HCT116 (cell line): ENCODE measurements at regions not wholly inside any gene's neighbourhood (a gene's known extent, or its start where the extent isn't known, plus 50 kb on each side); places are given as distances from the start of the nearest gene placed in this dataset.

ENCODE experiments used
- ATAC-seq: fragments of 200-7000 bp; cut with Tn5 transposase; 2 replicates; pipeline ENCODE4 v1.9.1; 2020; ENCODE audit warnings: mild to moderate bottlenecking, moderate library complexity
- BruUV-seq: library from RNA; stranded (reverse); fragments of 400-500 nt; replicated peaks from 2 replicates; lab custom pipeline; 2021; lab: Mats Ljungman, UMichigan
- CTCF ChIA-PET: fragments of 300-600 bp; sonication (Branson Sonifier 250); formaldehyde crosslinking; loops from one replicate; lab custom pipeline; 2021; ENCODE audit warnings: antibody characterized with exemption; lab: Charles Lee
- POLR2A ChIA-PET: fragments of 300-600, 350-600 bp; sonication (Branson Sonifier 250); formaldehyde crosslinking; loops from one replicate; lab custom pipeline; 2021; ENCODE audit warnings: antibody characterized with exemption; lab: Charles Lee
- RAD21 ChIA-PET, 2 experiments: fragments of 300-600 bp; sonication (Branson Sonifier 250); formaldehyde crosslinking; loops; one replicate each; lab custom pipeline; 2023; ENCODE audit warnings: low total read pairs in 2 of 2; ENCODE audit not compliant: uncharacterized antibody in 2 of 2, unreplicated experiment in 2 of 2, low non-redundant PET in 1 of 2; lab: Charles Lee
- DNase-seq: peaks from one replicate; pipeline ENCODE4 v3.0.0-alpha.2; 2010; ENCODE audit warnings: low read depth, low spot score
- H2AFZ ChIP-seq: fragments of 200-600 bp; shearing (Covaris generic), sonication (generic); 2 replicates; pipeline ENCODE4 v1.6.1; 2017; ENCODE audit warnings: low read depth, mixed run types, mixed read lengths, antibody characterized with exemption, low read length; ENCODE audit not compliant: poor library complexity, severe bottlenecking
- H3K27ac ChIP-seq: 2 replicates; pipeline ENCODE4 v1.5.1; 2012; ENCODE audit warnings: low read depth, low read length
- H3K27me3 ChIP-seq: fragments of 200-600 bp; sonication (generic); 2 replicates; pipeline ENCODE4 v1.6.1; 2016; ENCODE audit warnings: mixed run types, low read length, mixed read lengths; ENCODE audit not compliant: insufficient read depth
- H3K36me3 ChIP-seq, 2 experiments: fragments of 200-500 bp in 1 of 2; fragments of 200-600 bp in 1 of 2; sonication (Bioruptor generic) in 1 of 2; sonication (generic) in 1 of 2; 2 replicates each; pipeline versions ENCODE4 v1.5.1 to v1.6.1; 2014 to 2016; ENCODE audit warnings: low read length in 2 of 2, inconsistent platforms in 1 of 2, mixed read lengths in 1 of 2, mixed run types in 1 of 2; ENCODE audit not compliant: insufficient read depth in 2 of 2, control insufficient read depth in 1 of 2
- H3K4me1 ChIP-seq, 2 experiments: fragments of 200-600 bp in 1 of 2; sonication (generic) in 1 of 2; 2 replicates each; pipeline versions ENCODE4 v1.5.1 to v1.6.1; 2012 to 2017; ENCODE audit warnings: low read length in 2 of 2, inconsistent platforms in 1 of 2, mild to moderate bottlenecking in 1 of 2, mixed read lengths in 1 of 2, mixed run types in 1 of 2, moderate library complexity in 1 of 2; ENCODE audit not compliant: insufficient read depth in 2 of 2, control insufficient read depth in 1 of 2
- H3K4me2 ChIP-seq: fragments of 200-600 bp; sonication (generic); 2 replicates; pipeline ENCODE4 v1.6.1; 2017; ENCODE audit warnings: mixed run types, low read length, mixed read lengths
- H3K4me3 ChIP-seq, 2 experiments: fragments of 200-600 bp in 1 of 2; sonication (generic) in 1 of 2; replicated peaks in 1 of 2; 2 replicates each; pipeline ENCODE4 v1.5.1; 2011 to 2016; ENCODE audit warnings: low read length in 2 of 2, control low read depth in 1 of 2, low read depth in 1 of 2, mild to moderate bottlenecking in 1 of 2, mixed read lengths in 1 of 2, mixed run types in 1 of 2
- H3K79me2 ChIP-seq: fragments of 200-600 bp; sonication (generic); 2 replicates; pipeline ENCODE4 v1.6.1; 2017; ENCODE audit warnings: mild to moderate bottlenecking, mixed run types, low read length, moderate library complexity, mixed read lengths; ENCODE audit not compliant: insufficient read depth
- H3K9ac ChIP-seq: fragments of 200-600 bp; sonication (generic); 2 replicates; pipeline ENCODE4 v1.6.1; 2016; ENCODE audit warnings: low read length, mixed read lengths
- H3K9me2 ChIP-seq: fragments of 200-600 bp; sonication (generic), shearing (Covaris generic); 2 replicates; pipeline ENCODE4 v1.6.1; 2017; ENCODE audit warnings: mixed run types, mild to moderate bottlenecking, moderate library complexity; ENCODE audit not compliant: insufficient read depth
- H3K9me3 ChIP-seq, 2 experiments: fragments of 200-500 bp in 1 of 2; fragments of 200-600 bp in 1 of 2; sonication (Bioruptor generic) in 1 of 2; sonication (generic) in 1 of 2; 2 replicates each; pipeline ENCODE4 v1.6.1; 2014 to 2017; ENCODE audit warnings: low read length in 2 of 2, mixed read lengths in 2 of 2, inconsistent platforms in 1 of 2, low read depth in 1 of 2, mild to moderate bottlenecking in 1 of 2, mixed run types in 1 of 2, moderate library complexity in 1 of 2; ENCODE audit not compliant: control insufficient read depth in 1 of 2, insufficient read depth in 1 of 2
- H4K20me1 ChIP-seq: fragments of 200-600 bp; sonication (generic), shearing (Covaris generic); 2 replicates; pipeline ENCODE4 v1.6.1; 2017; ENCODE audit warnings: mixed run types, mild to moderate bottlenecking, moderate library complexity; ENCODE audit not compliant: insufficient read depth
- CBX3 ChIP-seq: IDR thresholded peaks from 2 replicates; pipeline ENCODE4 v1.6.1; 2012; ENCODE audit warnings: low read depth
- CEBPB ChIP-seq: IDR thresholded peaks from 2 replicates; pipeline ENCODE4 v1.6.1; 2012; ENCODE audit warnings: low read depth
- EZH2phosphoT487 ChIP-seq: fragments of 200-600 bp; IDR thresholded peaks from 2 replicates; pipeline ENCODE4 v1.6.1; 2018; ENCODE audit warnings: antibody characterized with exemption, borderline replicate concordance
- POLR2AphosphoS5 ChIP-seq: IDR thresholded peaks from 2 replicates; pipeline ENCODE4 v1.6.1; 2011; ENCODE audit warnings: mild to moderate bottlenecking, low read depth, low read length, moderate library complexity
- RAD21 ChIP-seq: IDR thresholded peaks from 2 replicates; pipeline ENCODE4 v1.6.1; 2012; ENCODE audit warnings: low read depth, mild to moderate bottlenecking
- REST ChIP-seq: IDR thresholded peaks from 2 replicates; pipeline ENCODE4 v1.6.1; 2012; ENCODE audit warnings: low read depth
- SRF ChIP-seq: IDR thresholded peaks from 2 replicates; pipeline ENCODE4 v1.6.1; 2012; ENCODE audit warnings: low read depth
- TCF7L2 ChIP-seq: IDR thresholded peaks from 2 replicates; pipeline ENCODE4 v1.7.0; 2011; ENCODE audit warnings: borderline replicate concordance, inconsistent platforms; ENCODE audit not compliant: insufficient read depth, insufficient read length; ENCODE audit errors: extremely low read depth
- YY1 ChIP-seq: IDR thresholded peaks from 2 replicates; pipeline ENCODE4 v1.6.1; 2011; ENCODE audit warnings: low read length, low read depth, moderate library complexity, mild to moderate bottlenecking; ENCODE audit not compliant: insufficient replicate concordance; ENCODE audit errors: extremely low read depth
- ZBTB33 ChIP-seq: IDR thresholded peaks from 2 replicates; pipeline ENCODE4 v1.6.1; 2011; ENCODE audit warnings: mild to moderate bottlenecking, low read length, moderate library complexity; ENCODE audit not compliant: insufficient replicate concordance; ENCODE audit errors: extremely low read depth
- intact Hi-C: fragments of 100-400 bp; cut with micrococcal nuclease; formaldehyde crosslinking; loops from 2 replicates; pipeline ENCODE4 v1.10.0; 2022
- TF ChIP-seq, protein P1 (sequence below): IDR thresholded peaks from 2 replicates; pipeline ENCODE4 v1.6.1; 2012

DNA sequence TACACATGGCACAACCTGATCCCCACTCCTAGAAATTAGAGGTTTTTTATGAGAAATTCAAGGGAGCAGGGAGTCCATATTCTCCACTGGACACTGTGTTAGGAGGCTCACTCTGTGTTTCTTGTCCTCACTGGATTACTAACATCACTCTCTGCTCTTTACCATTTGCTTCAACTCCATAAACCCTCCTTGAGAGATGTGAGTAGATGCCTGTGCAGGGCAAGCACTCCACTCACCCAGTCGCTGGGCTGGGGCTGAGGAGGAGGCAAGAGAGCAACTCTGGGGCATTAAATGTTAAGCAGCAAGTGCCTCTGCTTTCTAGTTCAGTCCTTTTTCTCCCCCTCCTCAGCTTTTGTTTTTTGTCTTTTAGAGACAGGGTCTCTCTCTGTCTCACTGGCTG lies 115.1 kb downstream of the LARP7 start:
- Histone ChIP-seq H3K36me3 (no peaks in the 10 kb centered on the region), H3K27ac (no peak overlapping the region), H3K4me1 (peaks cover 3 to 27% of the 10 kb centered on the region in 2 experiments; a peak in 3 of 4 replicates), H3K79me2 (no peaks in the 10 kb centered on the region), H3K9me3 (no peaks in the 10 kb centered on the region), H3K9me2 (no peaks in the 10 kb centered on the region), H3K4me2 (no peak overlapping the region), H3K4me3 (no peak overlapping the region), H3K27me3 (no peaks in the 10 kb centered on the region), H3K9ac (no peak overlapping the region), H4K20me1 (no peaks in the 10 kb centered on the region), H2AFZ (no peak overlapping the region)
- intact Hi-C loops = no loop called here
- ATAC-seq (no peak), DNase-seq (no peak)
- no TSS peak for BruUV-seq
- TF ChIP-seq, protein P1, sequence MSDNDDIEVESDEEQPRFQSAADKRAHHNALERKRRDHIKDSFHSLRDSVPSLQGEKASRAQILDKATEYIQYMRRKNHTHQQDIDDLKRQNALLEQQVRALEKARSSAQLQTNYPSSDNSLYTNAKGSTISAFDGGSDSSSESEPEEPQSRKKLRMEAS = no peak
- TF ChIP-seq EZH2phosphoT487 = no peak
- TF ChIP-seq TCF7L2 = no peak
- no peak for TF ChIP-seq RAD21
- no peak for TF ChIP-seq REST
- TF ChIP-seq CEBPB = no peak
- no peak for TF ChIP-seq SRF
- no peak for TF ChIP-seq YY1
- no peak for TF ChIP-seq CBX3
- no peak for TF ChIP-seq ZBTB33
- TF ChIP-seq POLR2AphosphoS5 = no peak
- ChIA-PET CTCF (interaction anchor here (2.9 kb wide), 1 partner anchor 14 kb away, joined by 15 read pairs; no protein-coding TSS in a partner anchor), POLR2A (no interaction called here), RAD21 (no interaction called here)
